Coronary artery (tissue), 2 donors: ENCODE measurements at regions not wholly inside any gene's neighbourhood (a gene's known extent, or its start where the extent isn't known, plus 50 kb on each side); places are given as distances from the start of the nearest gene placed in this dataset.
A peak's percentile ranks its signal among the peaks of the same experiment; 100 is the strongest.

Experiments
- DNase-seq: peaks from one replicate; pipeline ENCODE4 v3.0.0-alpha.2; 2017; ENCODE audit warnings: low spot score
- H3K27ac ChIP-seq, 2 donors: fragments of 200-600 bp; sonication (generic); one replicate each; pipeline ENCODE4 v1.5.1; 2016 to 2019
- H3K4me3 ChIP-seq: fragments of 200-600 bp; sonication (generic); 2 replicates; pipeline ENCODE4 v1.5.1; 2016; ENCODE audit warnings: mild to moderate bottlenecking, moderate library complexity
- TF ChIP-seq, protein P1 (sequence below): fragments of 200-600 bp; sonication (generic); IDR thresholded peaks from one replicate; pipeline ENCODE4 v1.5.1; 2019; ENCODE audit warnings: antibody characterized with exemption

DNA sequence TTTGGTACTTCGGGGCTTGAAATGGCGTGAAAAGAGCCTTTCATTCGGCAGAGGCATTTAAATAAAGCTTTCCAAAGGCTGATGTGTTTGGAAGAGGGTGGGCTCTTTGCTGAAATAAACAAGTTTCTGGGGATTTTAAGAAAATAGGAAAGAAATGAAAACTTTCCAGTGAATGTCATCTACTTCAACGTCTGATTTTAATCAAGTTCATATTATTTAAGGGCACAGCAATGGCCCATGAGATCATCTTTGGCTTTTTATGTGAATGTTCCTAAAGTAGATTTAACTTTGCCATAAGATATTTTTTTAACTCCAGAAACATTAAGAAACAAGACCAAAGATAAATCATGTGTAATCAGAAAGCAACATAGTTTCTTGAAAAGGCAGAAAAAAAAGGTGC is 69.8 kb upstream of the TTC29 start:
- no peak overlapping the region for H3K27ac ChIP-seq

DNA sequence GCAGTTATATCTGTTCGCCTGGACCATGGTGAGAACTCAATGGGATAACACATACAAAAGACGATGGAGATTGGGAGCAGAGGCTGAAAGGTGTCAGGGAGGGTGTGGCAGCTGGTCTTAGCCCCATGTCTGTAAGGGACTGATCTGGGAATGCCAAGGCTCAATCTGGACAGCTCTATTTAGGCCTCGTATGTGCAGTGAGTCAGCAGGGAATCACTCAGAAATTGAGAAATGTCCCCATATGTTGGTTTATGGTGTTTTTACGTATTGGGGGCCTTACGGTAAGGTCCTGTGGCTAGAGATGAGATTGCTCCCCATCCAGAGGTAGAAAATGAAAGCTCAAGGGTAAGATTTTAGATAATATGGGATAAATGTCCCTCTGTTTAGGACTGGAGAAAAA is 71.4 kb upstream of the TTC29 start:
- TF ChIP-seq, protein P1, sequence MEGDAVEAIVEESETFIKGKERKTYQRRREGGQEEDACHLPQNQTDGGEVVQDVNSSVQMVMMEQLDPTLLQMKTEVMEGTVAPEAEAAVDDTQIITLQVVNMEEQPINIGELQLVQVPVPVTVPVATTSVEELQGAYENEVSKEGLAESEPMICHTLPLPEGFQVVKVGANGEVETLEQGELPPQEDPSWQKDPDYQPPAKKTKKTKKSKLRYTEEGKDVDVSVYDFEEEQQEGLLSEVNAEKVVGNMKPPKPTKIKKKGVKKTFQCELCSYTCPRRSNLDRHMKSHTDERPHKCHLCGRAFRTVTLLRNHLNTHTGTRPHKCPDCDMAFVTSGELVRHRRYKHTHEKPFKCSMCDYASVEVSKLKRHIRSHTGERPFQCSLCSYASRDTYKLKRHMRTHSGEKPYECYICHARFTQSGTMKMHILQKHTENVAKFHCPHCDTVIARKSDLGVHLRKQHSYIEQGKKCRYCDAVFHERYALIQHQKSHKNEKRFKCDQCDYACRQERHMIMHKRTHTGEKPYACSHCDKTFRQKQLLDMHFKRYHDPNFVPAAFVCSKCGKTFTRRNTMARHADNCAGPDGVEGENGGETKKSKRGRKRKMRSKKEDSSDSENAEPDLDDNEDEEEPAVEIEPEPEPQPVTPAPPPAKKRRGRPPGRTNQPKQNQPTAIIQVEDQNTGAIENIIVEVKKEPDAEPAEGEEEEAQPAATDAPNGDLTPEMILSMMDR, result no peak
- no peak for DNase-seq
- H3K27ac ChIP-seq, result no peak overlapping the region
- no peak overlapping the region for H3K4me3 ChIP-seq

More for the DNA sequence above, 69.8 kb upstream of the TTC29 start:
- no peak overlapping the region for H3K4me3 ChIP-seq
- TF ChIP-seq, protein P1, result no peak
- DNase-seq, result no peak

GRCh38 chr4:147019091-147019490 is 73.4 kb upstream of the TTC29 start:
- DNase-seq, result no peak
- Histone ChIP-seq H3K27ac (no peak overlapping the region), H3K4me3 (no peak overlapping the region)
- TF ChIP-seq, protein P1, result peak; percentile 36

- no peak overlapping the region for H3K4me3 ChIP-seq
- DNase-seq, result no peak
- H3K27ac ChIP-seq, result no peak overlapping the region
- TF ChIP-seq, protein P1, result no peak
These were observed 74.8 kb upstream of the TTC29 start for GRCh38 chr4:147020456-147020855.

DNA sequence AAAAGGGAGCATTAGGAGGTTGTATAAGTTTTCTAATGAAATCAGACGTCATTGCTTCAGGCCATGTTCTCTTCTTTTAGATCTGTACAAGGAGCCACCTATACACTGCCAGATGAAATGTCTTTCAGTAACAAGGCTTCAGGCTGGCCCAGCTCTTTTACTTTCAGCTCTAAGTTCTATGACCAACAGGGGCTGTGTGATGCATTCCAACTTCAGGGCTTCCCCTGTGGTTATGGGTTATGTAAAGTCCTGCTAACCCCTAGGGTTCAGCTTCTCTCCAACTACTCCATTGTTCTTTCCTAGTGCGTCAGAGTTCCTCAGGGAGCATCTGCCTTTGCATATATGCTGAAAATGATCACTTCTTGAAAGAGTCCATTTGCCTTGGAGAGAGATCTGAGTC is 79.4 kb upstream of the TTC29 start:
- H3K27ac ChIP-seq, result no peak overlapping the region
- TF ChIP-seq, protein P1, result no peak
- no peak for DNase-seq
- no peak overlapping the region for H3K4me3 ChIP-seq

GRCh38 chr4:147029296-147029695 is 83.6 kb upstream of the TTC29 start:
- DNase-seq, result no peak
- TF ChIP-seq, protein P1, result no peak
- H3K4me3 ChIP-seq, result no peak overlapping the region
- H3K27ac ChIP-seq, result no peak overlapping the region

- no peak overlapping the region for H3K4me3 ChIP-seq
- no peak for DNase-seq
- no peak overlapping the region for H3K27ac ChIP-seq
- TF ChIP-seq, protein P1, result no peak
These were observed 88.7 kb upstream of the TTC29 start for GRCh38 chr4:147034372-147034771.
